Stimulated activated CD8-positive, alpha-beta memory T cell treated with anti-CD3 and anti-CD28 coated beads, Interleukin-15, amount 100 ng/mL, for 4 hours (primary cell): ENCODE measurements at regions not wholly inside any gene's neighbourhood (a gene's known extent, or its start where the extent isn't known, plus 50 kb on each side); places are given as distances from the start of the nearest gene placed in this dataset.
"Not testable (repeated sequence)": the region's sequence is repeated elsewhere in the genome, so short reads cannot be mapped to it uniquely, and the experiment has no call there.

Source experiments
- DNase-seq, 2 donors: peaks; one replicate each; pipeline ENCODE4 v3.0.0-alpha.2; 2020; ENCODE audit warnings: low read depth in 2 of 2

GRCh38 chr2:3036432-3037125, 341.0 kb downstream of the EIPR1 start:
- DNase-seq: no peak

GRCh38 chr2:3035385-3036050, 342.1 kb downstream of the EIPR1 start:
- DNase-seq: no peak

GRCh38 chr2:3034856-3035255, 342.8 kb downstream of the EIPR1 start:
- DNase-seq: no peak

GRCh38 chr2:3034396-3034795, 343.2 kb downstream of the EIPR1 start:
- no peak for DNase-seq

DNA sequence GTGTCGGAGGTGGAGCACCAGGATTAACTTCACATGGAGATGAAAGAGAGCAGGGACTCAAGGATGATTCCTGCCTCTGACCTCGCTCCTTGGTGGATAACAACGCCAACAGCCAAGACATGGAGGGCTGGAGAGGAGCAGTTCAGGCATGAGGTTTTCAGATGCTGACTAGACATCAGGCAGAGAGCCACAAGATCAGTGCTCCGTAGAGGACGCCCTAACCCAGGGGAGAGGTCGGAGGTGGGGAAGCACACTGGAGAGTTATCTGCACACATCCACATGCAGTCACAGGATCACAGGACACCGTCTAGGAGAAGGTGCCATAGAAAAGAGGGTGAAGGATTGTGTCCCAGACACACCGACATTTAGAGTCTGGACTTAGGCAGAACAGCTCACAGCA, 344.3 kb downstream of the EIPR1 start:
- DNase-seq: no peak

- DNase-seq: not testable (repeated sequence)
These were observed 346.8 kb downstream of the EIPR1 start for GRCh38 chr2:3030791-3031190.

- DNase-seq: no peak
These were observed 351.6 kb downstream of the EIPR1 start for GRCh38 chr2:3025984-3026383.

DNA sequence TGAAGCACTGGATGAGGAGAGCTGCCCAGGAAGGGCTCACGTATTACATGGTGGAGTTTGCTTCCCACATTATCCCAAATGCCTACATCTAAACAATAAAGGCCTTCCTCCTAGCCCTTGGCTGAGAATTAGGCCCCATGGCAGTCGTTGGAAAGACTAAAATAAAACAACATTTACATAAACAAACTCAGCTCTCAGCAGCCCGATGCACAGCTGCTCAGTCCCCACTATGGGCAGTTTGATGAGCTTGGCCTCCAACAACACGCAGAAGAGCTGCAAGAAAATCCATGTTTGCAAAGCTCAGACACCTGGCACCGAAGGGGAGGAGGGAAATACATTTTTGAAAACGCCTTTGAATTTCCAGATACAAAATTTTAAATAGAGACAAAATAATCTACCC, 352.4 kb downstream of the EIPR1 start:
- DNase-seq: no peak

- no peak for DNase-seq
These were observed 353.1 kb downstream of the EIPR1 start for GRCh38 chr2:3024401-3024935.

- DNase-seq: no peak
These were observed 354.1 kb downstream of the EIPR1 start for GRCh38 chr2:3023531-3023930.

DNA sequence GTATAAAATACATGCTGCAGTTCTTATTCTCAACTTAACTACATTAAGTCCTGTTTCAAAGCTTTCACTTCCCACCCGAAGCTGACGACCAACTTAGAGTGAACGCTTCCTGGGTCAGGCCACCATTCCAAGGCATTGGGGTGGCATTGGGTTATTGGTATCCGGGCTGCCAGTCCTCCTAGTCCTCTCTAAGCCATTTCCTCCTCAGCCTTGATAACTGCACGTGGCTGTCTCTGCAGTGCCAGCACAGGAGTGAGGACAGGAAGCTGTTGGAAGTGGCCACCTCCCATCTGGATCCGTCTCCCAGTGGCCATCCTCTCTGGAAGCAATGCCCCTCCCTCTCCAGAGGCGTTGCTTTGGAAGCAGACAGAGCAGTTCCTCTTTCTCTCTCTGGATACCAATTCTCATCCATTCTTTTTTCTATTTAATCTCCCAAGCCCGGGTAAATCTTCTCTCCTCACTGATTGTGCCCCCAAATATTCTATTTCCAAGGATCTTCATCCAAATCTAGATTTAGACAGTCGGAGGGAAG, 354.7 kb downstream of the EIPR1 start:
- no peak for DNase-seq

- DNase-seq: no peak
These were observed 355.9 kb downstream of the EIPR1 start for GRCh38 chr2:3021720-3022119.

DNA sequence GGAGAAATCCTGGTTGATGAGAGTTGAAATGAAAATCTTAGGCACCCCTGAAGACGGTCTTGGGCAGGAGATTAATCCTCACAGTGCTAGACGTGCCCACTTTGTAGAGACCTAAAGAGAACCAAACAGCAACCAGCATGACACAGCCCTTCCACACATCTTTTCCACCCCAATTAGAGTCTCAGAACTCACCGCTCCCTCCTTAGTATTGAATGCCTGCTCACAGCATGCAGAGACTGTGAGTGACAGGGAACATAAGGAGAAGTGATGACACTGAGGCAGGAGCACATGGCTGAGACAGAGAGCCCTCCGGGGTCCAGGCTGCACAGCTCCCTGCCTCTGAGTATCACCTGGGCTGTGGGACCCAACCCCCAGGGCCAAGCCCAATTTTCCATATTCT, 367.6 kb downstream of the EIPR1 start:
- DNase-seq: no peak

DNA sequence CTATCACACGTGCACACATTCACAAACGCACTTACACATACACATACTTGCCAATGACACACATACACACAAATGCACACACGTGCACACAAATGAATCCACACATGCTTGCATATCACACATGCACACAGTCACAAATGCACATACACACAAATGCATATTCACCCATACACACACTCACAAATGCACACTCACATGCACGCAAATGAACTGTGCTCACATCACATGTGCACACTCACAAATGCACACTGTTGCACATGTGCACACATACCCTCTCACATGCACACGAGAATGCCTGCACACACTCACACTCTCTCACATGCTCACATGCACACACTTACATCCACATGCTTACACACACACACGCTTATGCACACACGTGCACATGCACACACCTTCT, 368.1 kb downstream of the EIPR1 start:
- DNase-seq: no peak

DNA sequence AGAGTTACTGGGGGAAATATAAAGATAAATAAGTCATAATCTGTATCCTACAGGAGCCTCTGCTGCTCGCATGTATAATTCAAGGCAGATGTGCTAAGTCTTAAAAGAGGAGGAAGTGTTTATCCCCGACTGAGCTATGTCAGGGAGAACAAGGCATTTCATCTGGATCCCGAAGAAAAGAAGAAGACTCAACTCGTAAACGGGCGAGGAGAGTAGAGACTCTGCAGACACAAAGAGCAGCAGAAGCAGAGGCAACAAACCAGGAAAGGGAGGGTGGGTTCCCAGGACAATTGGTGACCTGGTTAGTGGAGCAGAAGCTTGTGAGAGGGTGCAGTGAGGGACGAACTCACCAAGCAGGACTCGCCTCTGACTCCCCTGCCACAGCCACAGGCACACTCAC, 368.6 kb downstream of the EIPR1 start:
- DNase-seq: no peak

DNA sequence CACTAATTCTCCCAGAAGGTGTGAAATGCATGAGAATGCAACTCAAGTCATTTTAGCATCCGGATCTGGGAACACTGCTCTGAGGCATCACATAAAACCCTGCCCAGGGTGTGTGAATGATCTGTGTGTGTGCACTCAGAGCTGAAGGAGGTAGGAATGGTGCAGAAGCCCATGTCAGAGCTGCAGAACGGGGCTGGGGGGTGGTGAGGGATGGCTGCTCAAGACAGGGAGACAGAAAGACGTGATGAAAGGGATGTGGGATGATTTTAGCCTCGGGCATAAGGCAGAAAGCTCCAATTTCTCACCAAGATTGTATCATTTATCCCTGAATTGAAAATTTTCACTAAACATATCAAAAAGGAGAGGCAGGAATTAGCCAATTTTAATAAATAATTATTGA, 369.1 kb downstream of the EIPR1 start:
- no peak for DNase-seq

DNA sequence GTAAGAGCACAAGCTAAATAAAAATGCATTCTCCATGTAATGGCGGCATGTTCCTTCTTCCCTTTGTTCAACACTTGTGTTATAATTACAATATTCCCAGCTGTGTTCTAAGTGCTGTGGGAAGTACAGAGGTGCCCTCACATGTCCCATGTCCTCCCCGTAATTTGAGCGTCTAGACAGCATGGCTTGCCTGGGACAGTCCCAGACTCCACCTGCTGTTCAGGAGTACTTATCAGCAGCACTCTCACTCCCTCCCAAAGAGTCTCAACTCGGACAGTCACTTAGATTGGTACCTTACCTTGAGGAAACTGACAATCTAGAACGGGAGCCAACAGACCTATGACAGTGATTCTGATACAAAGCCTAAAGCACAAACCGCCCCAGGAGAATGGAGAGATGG, 370.5 kb downstream of the EIPR1 start:
- no peak for DNase-seq

DNA sequence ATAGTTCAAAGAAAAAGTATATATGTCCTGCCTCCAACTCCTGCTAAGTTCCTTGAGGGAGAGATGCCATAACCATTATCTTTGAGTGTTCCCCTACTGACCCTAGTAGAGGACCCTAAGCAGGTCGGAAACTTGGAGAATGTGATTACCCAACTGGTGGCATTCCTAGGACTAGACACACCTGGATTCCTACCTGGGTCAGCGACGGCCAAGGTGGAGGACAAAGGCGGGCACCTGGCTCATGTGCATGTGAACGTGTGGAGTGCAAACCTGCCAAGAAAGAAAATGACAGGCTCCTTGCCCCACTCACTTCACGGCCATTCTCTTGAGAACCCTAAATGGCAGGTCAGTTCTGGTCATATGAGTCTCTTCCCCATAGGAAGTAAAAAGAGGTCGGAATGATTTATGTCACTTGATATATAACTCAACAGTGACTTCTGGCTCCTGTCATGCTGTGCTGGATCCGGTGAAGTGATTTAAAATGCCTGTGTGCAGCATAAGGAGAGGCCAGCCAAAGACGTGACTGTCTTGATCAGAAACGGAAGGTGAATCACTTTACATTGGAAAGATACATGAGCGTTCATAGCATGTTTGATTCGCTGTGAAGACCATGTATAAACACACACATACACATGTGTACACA, 371.6 kb downstream of the EIPR1 start:
- no peak for DNase-seq

GRCh38 chr2:3001615-3002560, 375.7 kb downstream of the EIPR1 start:
- DNase-seq: no peak

GRCh38 chr2:3000968-3001367, 376.6 kb downstream of the EIPR1 start:
- no peak for DNase-seq

DNA sequence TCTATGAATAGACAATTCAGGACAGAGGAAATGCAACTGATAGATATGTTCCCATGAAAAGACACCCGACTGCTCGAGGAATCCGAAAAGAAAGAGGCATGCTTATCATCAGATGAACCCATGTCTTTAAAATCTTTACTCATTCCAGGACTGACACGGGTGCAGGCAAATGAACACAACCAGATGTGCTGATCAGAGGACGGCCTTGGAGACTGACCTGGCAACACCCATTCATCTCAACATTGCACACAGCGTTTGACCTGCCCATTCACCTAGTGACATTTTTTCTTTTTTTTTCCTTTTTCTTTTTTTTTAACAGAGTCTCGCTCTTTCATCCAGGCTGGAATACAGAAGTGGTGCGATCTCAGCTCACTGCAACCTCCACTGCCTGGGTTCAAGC, 377.5 kb downstream of the EIPR1 start:
- DNase-seq: no peak

GRCh38 chr2:2998971-2999370, 378.6 kb downstream of the EIPR1 start:
- DNase-seq: no peak
